Activated T-cell treated with anti-CD3 and anti-CD28 coated beads, Interleukin-2, amount 50 U/mL, for 4 hours (primary cell): ENCODE measurements at regions not wholly inside any gene's neighbourhood (a gene's known extent, or its start where the extent isn't known, plus 50 kb on each side); places are given as distances from the start of the nearest gene placed in this dataset.

ENCODE experiments used
- ATAC-seq, 2 donors: fragments of 200-7000 bp; cut with Tn5 transposase; one replicate each; pipeline ENCODE4 v1.10.0; 2021
- DNase-seq: peaks from one replicate; pipeline ENCODE4 v3.0.0-alpha.2; 2020
- H3K27me3 Mint-ChIP-seq: one replicate; pipeline ENCODE4 v1.8.0; 2021; ENCODE audit warnings: low read depth, mixed read lengths
- H3K36me3 Mint-ChIP-seq: one replicate; pipeline ENCODE4 v1.8.0; 2022; ENCODE audit warnings: mixed read lengths; ENCODE audit not compliant: insufficient read depth
- H3K4me1 Mint-ChIP-seq: one replicate; pipeline ENCODE4 v1.8.0; 2021; ENCODE audit warnings: low read depth, mixed read lengths
- H3K4me3 Mint-ChIP-seq: one replicate; pipeline ENCODE4 v1.8.0; 2021; ENCODE audit warnings: mild to moderate bottlenecking, moderate library complexity, mixed read lengths
- H3K9me3 Mint-ChIP-seq: one replicate; pipeline ENCODE4 v1.8.0; 2021; ENCODE audit warnings: mixed read lengths

GRCh38 chr9:19732441-19732951 lies 56.3 kb downstream of the SLC24A2 start:
- Mint-ChIP-seq H3K27me3 (no peaks in the 10 kb centered on the region), H3K4me3 (no peak overlapping the region), H3K36me3 (no peaks in the 10 kb centered on the region), H3K4me1 (no peaks in the 10 kb centered on the region), H3K9me3 (no peaks in the 10 kb centered on the region)
- ATAC-seq (no peak), DNase-seq (no peak)

GRCh38 chr9:19728101-19728500 lies 60.7 kb downstream of the SLC24A2 start:
- no peak overlapping the region for H3K4me3 Mint-ChIP-seq
- no peaks in the 10 kb centered on the region for H3K36me3 Mint-ChIP-seq
- no peaks in the 10 kb centered on the region for H3K4me1 Mint-ChIP-seq
- ATAC-seq (no peak), DNase-seq (no peak)
- H3K9me3 Mint-ChIP-seq, result no peaks in the 10 kb centered on the region
- H3K27me3 Mint-ChIP-seq, result no peaks in the 10 kb centered on the region

GRCh38 chr9:19725970-19726369 lies 62.9 kb downstream of the SLC24A2 start:
- no peak overlapping the region for H3K4me3 Mint-ChIP-seq
- no peak for DNase-seq
- no peak for ATAC-seq
- no peaks in the 10 kb centered on the region for H3K9me3 Mint-ChIP-seq
- H3K27me3 Mint-ChIP-seq, result no peaks in the 10 kb centered on the region
- no peaks in the 10 kb centered on the region for H3K36me3 Mint-ChIP-seq
- no peaks in the 10 kb centered on the region for H3K4me1 Mint-ChIP-seq

GRCh38 chr9:19720377-19720776 lies 68.5 kb downstream of the SLC24A2 start:
- Mint-ChIP-seq H3K36me3 (no peaks in the 10 kb centered on the region), H3K27me3 (no peaks in the 10 kb centered on the region), H3K4me3 (no peak overlapping the region), H3K4me1 (no peaks in the 10 kb centered on the region), H3K9me3 (no peaks in the 10 kb centered on the region)
- ATAC-seq, result no peak
- DNase-seq, result no peak

- ATAC-seq, result no peak
- Mint-ChIP-seq H3K4me3 (no peak overlapping the region), H3K9me3 (no peaks in the 10 kb centered on the region), H3K36me3 (no peaks in the 10 kb centered on the region), H3K4me1 (no peaks in the 10 kb centered on the region), H3K27me3 (no peaks in the 10 kb centered on the region)
- DNase-seq, result no peak
Measured at GRCh38 chr9:19703702-19704101, 85.1 kb downstream of the SLC24A2 start.

- Mint-ChIP-seq H3K9me3 (no peaks in the 10 kb centered on the region), H3K4me1 (no peaks in the 10 kb centered on the region), H3K36me3 (no peaks in the 10 kb centered on the region), H3K4me3 (no peak overlapping the region), H3K27me3 (no peaks in the 10 kb centered on the region)
- ATAC-seq (no peak), DNase-seq (no peak)
Measured at GRCh38 chr9:19701991-19702390, 86.8 kb downstream of the SLC24A2 start.

GRCh38 chr9:19701274-19701673 lies 87.6 kb downstream of the SLC24A2 start:
- no peak overlapping the region for H3K4me3 Mint-ChIP-seq
- ATAC-seq, result no peak
- no peaks in the 10 kb centered on the region for H3K9me3 Mint-ChIP-seq
- no peak for DNase-seq
- H3K36me3 Mint-ChIP-seq, result no peaks in the 10 kb centered on the region
- H3K4me1 Mint-ChIP-seq, result no peaks in the 10 kb centered on the region
- no peaks in the 10 kb centered on the region for H3K27me3 Mint-ChIP-seq

GRCh38 chr9:19700699-19701098 lies 88.1 kb downstream of the SLC24A2 start:
- no peak for ATAC-seq
- no peaks in the 10 kb centered on the region for H3K4me1 Mint-ChIP-seq
- H3K4me3 Mint-ChIP-seq, result no peak overlapping the region
- no peaks in the 10 kb centered on the region for H3K9me3 Mint-ChIP-seq
- DNase-seq, result no peak
- no peaks in the 10 kb centered on the region for H3K27me3 Mint-ChIP-seq
- no peaks in the 10 kb centered on the region for H3K36me3 Mint-ChIP-seq

- no peak overlapping the region for H3K4me3 Mint-ChIP-seq
- no peaks in the 10 kb centered on the region for H3K27me3 Mint-ChIP-seq
- ATAC-seq (no peak), DNase-seq (no peak)
- H3K36me3 Mint-ChIP-seq, result no peaks in the 10 kb centered on the region
- H3K9me3 Mint-ChIP-seq, result no peaks in the 10 kb centered on the region
- no peaks in the 10 kb centered on the region for H3K4me1 Mint-ChIP-seq
Measured at GRCh38 chr9:19699756-19700155, 89.1 kb downstream of the SLC24A2 start.

GRCh38 chr9:19698960-19699359 lies 89.9 kb downstream of the SLC24A2 start:
- Mint-ChIP-seq H3K4me3 (no peak overlapping the region), H3K36me3 (no peaks in the 10 kb centered on the region), H3K9me3 (no peaks in the 10 kb centered on the region), H3K27me3 (no peaks in the 10 kb centered on the region), H3K4me1 (no peaks in the 10 kb centered on the region)
- no peak for DNase-seq
- no peak for ATAC-seq

GRCh38 chr9:19694601-19695000 lies 94.2 kb downstream of the SLC24A2 start:
- DNase-seq (no peak), ATAC-seq (no peak)
- H3K9me3 Mint-ChIP-seq, result no peaks in the 10 kb centered on the region
- no peaks in the 10 kb centered on the region for H3K36me3 Mint-ChIP-seq
- H3K27me3 Mint-ChIP-seq, result no peaks in the 10 kb centered on the region
- no peaks in the 10 kb centered on the region for H3K4me1 Mint-ChIP-seq
- H3K4me3 Mint-ChIP-seq, result no peak overlapping the region

- ATAC-seq (no peak), DNase-seq (no peak)
- no peaks in the 10 kb centered on the region for H3K4me1 Mint-ChIP-seq
- no peaks in the 10 kb centered on the region for H3K36me3 Mint-ChIP-seq
- no peak overlapping the region for H3K4me3 Mint-ChIP-seq
- no peaks in the 10 kb centered on the region for H3K27me3 Mint-ChIP-seq
- H3K9me3 Mint-ChIP-seq, result peaks cover 14% of the 10 kb centered on the region
Measured at GRCh38 chr9:19690128-19690527, 98.7 kb downstream of the SLC24A2 start.

- Mint-ChIP-seq H3K27me3 (peaks cover 2% of the 10 kb centered on the region), H3K36me3 (no peaks in the 10 kb centered on the region), H3K9me3 (peaks cover 14% of the 10 kb centered on the region), H3K4me3 (no peak overlapping the region), H3K4me1 (no peaks in the 10 kb centered on the region)
- DNase-seq (no peak), ATAC-seq (no peak)
Measured at GRCh38 chr9:19689328-19690101, 99.3 kb downstream of the SLC24A2 start.

- DNase-seq (no peak), ATAC-seq (no peak)
- Mint-ChIP-seq H3K9me3 (peaks cover 14% of the 10 kb centered on the region), H3K4me1 (no peaks in the 10 kb centered on the region), H3K36me3 (no peaks in the 10 kb centered on the region), H3K4me3 (no peak overlapping the region), H3K27me3 (peaks cover 2% of the 10 kb centered on the region)
Measured at GRCh38 chr9:19683715-19684114, 105.1 kb downstream of the SLC24A2 start.

- Mint-ChIP-seq H3K27me3 (peaks cover 2% of the 10 kb centered on the region), H3K9me3 (peaks cover 14% of the 10 kb centered on the region), H3K36me3 (no peaks in the 10 kb centered on the region), H3K4me1 (no peaks in the 10 kb centered on the region), H3K4me3 (no peak overlapping the region)
- ATAC-seq (no peak), DNase-seq (no peak)
Measured at GRCh38 chr9:19682397-19682796, 106.4 kb downstream of the SLC24A2 start.
